SK-N-SH (cell line): ENCODE measurements at regions not wholly inside any gene's neighbourhood (a gene's known extent, or its start where the extent isn't known, plus 50 kb on each side); places are given as distances from the start of the nearest gene placed in this dataset.

ENCODE experiments used
- CTCF ChIA-PET: fragments of 300-600, 350-600 bp; formaldehyde crosslinking; extraction: SDS; loops from one replicate; lab custom pipeline; 2021; lab: Yijun Ruan, JAX
- POLR2A ChIA-PET: fragments of 350-600 bp; sonication (Branson Sonifier 250); formaldehyde crosslinking; extraction: SDS; loops from one replicate; lab custom pipeline; 2020; ENCODE audit warnings: antibody characterized with exemption, inconsistent platforms; lab: Yijun Ruan, JAX
- DNase-seq: peaks from one replicate; pipeline ENCODE4 v3.0.0; 2012
- H2AFZ ChIP-seq: fragments of 200-600 bp; sonication (generic); 2 replicates; pipeline ENCODE4 v1.8.1; 2016; ENCODE audit warnings: antibody characterized with exemption, mild to moderate bottlenecking, low read depth
- H3F3A ChIP-seq: fragments of 200-600 bp; sonication (generic); replicated peaks from 2 replicates; pipeline ENCODE3; 2016; ENCODE audit warnings: antibody characterized with exemption, mild to moderate bottlenecking; ENCODE audit not compliant: insufficient read depth
- H3K27ac ChIP-seq, 2 experiments: fragments of 200-500 bp in 1 of 2; fragments of 200-600 bp in 1 of 2; sonication (Bioruptor generic) in 1 of 2; sonication (generic), shearing (Covaris generic) in 1 of 2; 2 replicates each; pipeline versions ENCODE4 v1.5.1 to v1.6.1; 2014 to 2016; ENCODE audit warnings: low read depth in 2 of 2, inconsistent platforms in 1 of 2, low read length in 1 of 2, mild to moderate bottlenecking in 1 of 2, mixed read lengths in 1 of 2
- H3K27me3 ChIP-seq: fragments of 200-600 bp; sonication (generic), shearing (Covaris generic); 2 replicates; pipeline ENCODE4 v1.6.1; 2016; ENCODE audit warnings: mixed run types; ENCODE audit not compliant: insufficient read depth
- H3K36me3 ChIP-seq, 2 experiments: fragments of 200-500 bp in 1 of 2; fragments of 200-600 bp in 1 of 2; sonication (Bioruptor generic) in 1 of 2; sonication (generic) in 1 of 2; replicated peaks in 1 of 2; 2 replicates each; pipeline versions ENCODE3 to v1.5.1; 2014 to 2016; ENCODE audit warnings: low read length in 1 of 2, mild to moderate bottlenecking in 1 of 2; ENCODE audit not compliant: insufficient read depth in 2 of 2, control insufficient read depth in 1 of 2
- H3K4me1 ChIP-seq, 2 experiments: fragments of 200-500 bp in 1 of 2; fragments of 200-600 bp in 1 of 2; sonication (Bioruptor generic) in 1 of 2; sonication (generic), shearing (Covaris generic) in 1 of 2; 2 replicates each; pipeline versions ENCODE4 v1.5.1 to v1.6.1; 2014 to 2016; ENCODE audit warnings: low read depth in 1 of 2, low read length in 1 of 2, mixed run types in 1 of 2; ENCODE audit not compliant: insufficient read depth in 2 of 2, control insufficient read depth in 1 of 2
- H3K4me2 ChIP-seq: fragments of 200-600 bp; sonication (generic), shearing (Covaris generic); 2 replicates; pipeline ENCODE4 v1.6.1; 2017; ENCODE audit warnings: mixed run types
- H3K4me3 ChIP-seq, 2 experiments: fragments of 200-500 bp in 1 of 2; fragments of 200-600 bp in 1 of 2; sonication (Bioruptor generic) in 1 of 2; sonication (generic), shearing (Covaris generic) in 1 of 2; 2 replicates each; pipeline versions ENCODE4 v1.5.1 to v1.8.1; 2014 to 2016; ENCODE audit warnings: low read depth in 2 of 2, inconsistent platforms in 1 of 2, low read length in 1 of 2, mild to moderate bottlenecking in 1 of 2, mixed read lengths in 1 of 2, moderate library complexity in 1 of 2
- H3K79me2 ChIP-seq: fragments of 200-600 bp; sonication (generic); 2 replicates; pipeline ENCODE4 v1.8.1; 2017; ENCODE audit warnings: mild to moderate bottlenecking; ENCODE audit not compliant: insufficient read depth
- H3K9ac ChIP-seq: fragments of 200-600 bp; sonication (generic); 2 replicates; pipeline ENCODE4 v1.6.1; 2017; ENCODE audit warnings: mixed run types
- H3K9me2 ChIP-seq: fragments of 200-600 bp; sonication (generic); 2 replicates; pipeline ENCODE4 v1.6.1; 2017; ENCODE audit warnings: mixed run types
- H3K9me3 ChIP-seq: fragments of 200-600 bp; sonication (generic); 2 replicates; pipeline ENCODE4 v1.6.1; 2017; ENCODE audit warnings: mixed run types, mild to moderate bottlenecking, moderate library complexity
- H4K20me1 ChIP-seq: fragments of 200-600 bp; sonication (generic); 2 replicates; pipeline ENCODE4 v1.6.1; 2017; ENCODE audit warnings: mild to moderate bottlenecking, mixed run types; ENCODE audit not compliant: insufficient read depth
- ELF1 ChIP-seq: IDR thresholded peaks from 2 replicates; pipeline ENCODE4 v1.4.0; 2012
- FOSL2 ChIP-seq: IDR thresholded peaks from 2 replicates; pipeline ENCODE4 v1.4.0; 2012; ENCODE audit warnings: low read depth, mild to moderate bottlenecking, moderate library complexity, borderline replicate concordance
- GABPA ChIP-seq: IDR thresholded peaks from 2 replicates; pipeline ENCODE4 v1.4.0; 2012; ENCODE audit warnings: low read depth, mild to moderate bottlenecking
- JUND ChIP-seq: IDR thresholded peaks from 2 replicates; pipeline ENCODE4 v1.4.0; 2012
- MEF2A ChIP-seq: IDR thresholded peaks from 2 replicates; pipeline ENCODE4 v1.4.0; 2012; ENCODE audit warnings: low read depth, borderline replicate concordance
- NRF1 ChIP-seq: IDR thresholded peaks from 2 replicates; pipeline ENCODE4 v1.6.1; 2012; ENCODE audit warnings: low read depth, mild to moderate bottlenecking, low read length
- RAD21 ChIP-seq: IDR thresholded peaks from 2 replicates; pipeline ENCODE4 v1.6.1; 2012; ENCODE audit warnings: mild to moderate bottlenecking, low read length
- RCOR1 ChIP-seq: fragments of 150-350 bp; IDR thresholded peaks from 2 replicates; pipeline ENCODE4 v1.6.1; 2017; ENCODE audit warnings: antibody characterized with exemption, low read length
- RXRA ChIP-seq: IDR thresholded peaks from 2 replicates; pipeline ENCODE4 v1.4.0; 2012; ENCODE audit warnings: low read depth, mild to moderate bottlenecking, borderline replicate concordance
- SIN3A ChIP-seq: IDR thresholded peaks from 2 replicates; pipeline ENCODE4 v1.6.1; 2012; ENCODE audit warnings: low read depth, mild to moderate bottlenecking, low read length, moderate library complexity, borderline replicate concordance
- TAF1 ChIP-seq: IDR thresholded peaks from 2 replicates; pipeline ENCODE4 v1.6.1; 2012; ENCODE audit warnings: low read depth, mild to moderate bottlenecking, low read length, moderate library complexity, borderline replicate concordance
- TCF12 ChIP-seq: IDR thresholded peaks from 2 replicates; pipeline ENCODE4 v1.4.0; 2012
- WGBS: methylation state at CpG from one replicate; pipeline ENCODE4 v1.1.6; 2017; ENCODE audit warnings: low lambda C conversion rate; 5-methylcytosine and 5-hydroxymethylcytosine counted together
- TF ChIP-seq, protein P1 (sequence below): IDR thresholded peaks from 2 replicates; pipeline ENCODE4 v1.4.0; 2012; ENCODE audit warnings: low read depth
- TF ChIP-seq, protein P2 (sequence below): IDR thresholded peaks from 2 replicates; pipeline ENCODE4 v1.4.0; 2012; ENCODE audit warnings: low read depth, borderline replicate concordance

DNA sequence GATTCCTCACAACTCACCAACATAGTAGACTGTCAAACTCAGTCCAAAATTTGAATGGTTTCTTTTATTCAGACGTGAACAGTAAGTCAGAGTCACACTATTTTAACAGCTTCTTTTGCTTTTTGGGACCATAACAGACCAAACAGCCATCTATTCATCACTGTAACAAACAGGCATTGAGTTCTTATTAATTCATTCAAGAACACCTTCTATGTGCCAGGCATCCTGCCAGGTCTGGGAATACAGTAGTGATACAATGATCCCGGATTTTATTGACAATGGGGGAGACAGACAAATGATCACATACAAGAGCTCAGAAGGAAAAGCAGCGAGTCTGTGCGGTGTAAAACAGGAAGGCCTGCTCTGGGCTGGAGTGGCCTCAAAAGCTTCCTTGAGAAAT lies 153.3 kb upstream of the ERCC6L2 start:
- H3K27ac ChIP-seq, result no peak overlapping the region
- no peak overlapping the region for H2AFZ ChIP-seq
- no peak for DNase-seq
- no peak overlapping the region for H3K9ac ChIP-seq
- H3K36me3 ChIP-seq, result no peaks in the 10 kb centered on the region
- H3K9me3 ChIP-seq, result no peaks in the 10 kb centered on the region
- no peaks in the 10 kb centered on the region for H4K20me1 ChIP-seq
- peaks cover 0 to 5% of the 10 kb centered on the region in 2 experiments; a peak in 1 of 4 replicates for H3K4me1 ChIP-seq
- POLR2A ChIA-PET, result no interaction called here
- no peaks in the 10 kb centered on the region for H3F3A ChIP-seq
- H3K27me3 ChIP-seq, result no peaks in the 10 kb centered on the region
- no peaks in the 10 kb centered on the region for H3K9me2 ChIP-seq
- no peak overlapping the region for H3K4me2 ChIP-seq
- H3K4me3 ChIP-seq, result no peak overlapping the region
- CTCF ChIA-PET, result interaction anchor here (1.4 kb wide), 1 partner anchor 14 kb away, joined by 3 read pairs; no protein-coding TSS in a partner anchor
- no peaks in the 10 kb centered on the region for H3K79me2 ChIP-seq
- TF ChIP-seq RAD21 (no peak), RXRA (no peak), TCF12 (no peak), JUND (no peak), SIN3A (no peak)
- TF ChIP-seq, protein P1, sequence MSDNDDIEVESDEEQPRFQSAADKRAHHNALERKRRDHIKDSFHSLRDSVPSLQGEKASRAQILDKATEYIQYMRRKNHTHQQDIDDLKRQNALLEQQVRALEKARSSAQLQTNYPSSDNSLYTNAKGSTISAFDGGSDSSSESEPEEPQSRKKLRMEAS, result no peak
- TF ChIP-seq, all 33 proteins: peak for 0
- WGBS, result 62% methylated on average over 4 of the region's 4 CpGs

DNA sequence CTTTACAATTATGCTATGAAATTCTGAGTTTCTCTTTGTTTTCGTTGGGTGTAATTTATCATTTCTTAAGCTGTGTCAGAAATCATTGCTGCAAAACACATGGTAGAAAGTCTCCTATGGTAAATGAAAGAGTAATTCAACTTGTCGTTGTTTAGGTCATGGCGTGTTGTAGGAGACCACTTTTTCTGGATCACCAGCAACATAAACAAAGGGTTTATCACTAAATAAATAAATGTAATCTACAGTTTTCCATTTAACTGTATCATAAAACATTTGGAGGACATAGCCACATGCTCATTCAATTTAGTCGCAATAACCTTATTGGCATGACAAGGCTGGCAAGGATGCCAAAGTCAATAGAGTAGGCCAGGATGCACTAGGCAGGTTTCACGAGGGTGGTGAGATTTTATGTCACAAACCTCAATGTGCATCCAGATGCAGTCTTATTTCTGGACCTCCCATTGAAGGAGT lies 154.4 kb upstream of the ERCC6L2 start:
- Histone ChIP-seq H3K9me3 (no peaks in the 10 kb centered on the region), H4K20me1 (no peaks in the 10 kb centered on the region), H3K27me3 (no peaks in the 10 kb centered on the region), H3K9me2 (no peaks in the 10 kb centered on the region), H3K79me2 (no peaks in the 10 kb centered on the region), H3K4me3 (no peak overlapping the region), H3K4me2 (no peak overlapping the region), H3K36me3 (no peaks in the 10 kb centered on the region), H3K9ac (no peak overlapping the region), H3K27ac (no peak overlapping the region), H3F3A (no peaks in the 10 kb centered on the region), H3K4me1 (peaks cover 0 to 5% of the 10 kb centered on the region in 2 experiments; a peak in 1 of 4 replicates), H2AFZ (no peak overlapping the region)
- 33% methylated on average over 5 of the region's 5 CpGs for WGBS
- DNase-seq, result peak; percentile 47
- TF ChIP-seq FOSL2, result no peak
- TF ChIP-seq GABPA, result no peak
- no peak for TF ChIP-seq ELF1
- no peak for TF ChIP-seq TAF1
- TF ChIP-seq RCOR1, result no peak
- no peak for TF ChIP-seq MEF2A
- TF ChIP-seq, protein P1, result no peak
- TF ChIP-seq, protein P2, sequence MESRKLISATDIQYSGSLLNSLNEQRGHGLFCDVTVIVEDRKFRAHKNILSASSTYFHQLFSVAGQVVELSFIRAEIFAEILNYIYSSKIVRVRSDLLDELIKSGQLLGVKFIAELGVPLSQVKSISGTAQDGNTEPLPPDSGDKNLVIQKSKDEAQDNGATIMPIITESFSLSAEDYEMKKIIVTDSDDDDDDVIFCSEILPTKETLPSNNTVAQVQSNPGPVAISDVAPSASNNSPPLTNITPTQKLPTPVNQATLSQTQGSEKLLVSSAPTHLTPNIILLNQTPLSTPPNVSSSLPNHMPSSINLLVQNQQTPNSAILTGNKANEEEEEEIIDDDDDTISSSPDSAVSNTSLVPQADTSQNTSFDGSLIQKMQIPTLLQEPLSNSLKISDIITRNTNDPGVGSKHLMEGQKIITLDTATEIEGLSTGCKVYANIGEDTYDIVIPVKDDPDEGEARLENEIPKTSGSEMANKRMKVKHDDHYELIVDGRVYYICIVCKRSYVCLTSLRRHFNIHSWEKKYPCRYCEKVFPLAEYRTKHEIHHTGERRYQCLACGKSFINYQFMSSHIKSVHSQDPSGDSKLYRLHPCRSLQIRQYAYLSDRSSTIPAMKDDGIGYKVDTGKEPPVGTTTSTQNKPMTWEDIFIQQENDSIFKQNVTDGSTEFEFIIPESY, result no peak
- TF ChIP-seq NRF1, result no peak
- CTCF ChIA-PET, result interaction anchor here (0.7 kb wide), 1 partner anchor 501 kb away, joined by 3 read pairs; no protein-coding TSS in a partner anchor
- POLR2A ChIA-PET, result no interaction called here
